Suprapubic skin (tissue), 3 donors: ENCODE measurements at regions not wholly inside any gene's neighbourhood (a gene's known extent, or its start where the extent isn't known, plus 50 kb on each side); places are given as distances from the start of the nearest gene placed in this dataset.

ENCODE experiments used
- CTCF ChIP-seq, 2 donors: fragments of 200-600 bp in 1 of 2; fragments of 450-650 bp in 1 of 2; sonication (generic) in 1 of 2; IDR thresholded peaks; one replicate each; pipeline ENCODE4 v1.5.1; 2016 to 2019; ENCODE audit warnings: antibody characterized with exemption in 2 of 2, mild to moderate bottlenecking in 1 of 2, moderate library complexity in 1 of 2
- EP300 ChIP-seq: sonication (generic); formaldehyde crosslinking; IDR thresholded peaks from one replicate; pipeline ENCODE4 v1.6.1; 2017; ENCODE audit warnings: antibody characterized with exemption
- POLR2A ChIP-seq, 2 donors: fragments of 450-650 bp; IDR thresholded peaks; one replicate each; pipeline ENCODE4 v1.6.1; 2017; ENCODE audit warnings: antibody characterized with exemption in 2 of 2, mild to moderate bottlenecking in 2 of 2, moderate library complexity in 2 of 2

- TF ChIP-seq POLR2A (IDR thresholded peaks at IDR 0.05) (no peak), EP300 (no peak), CTCF (IDR thresholded peaks at IDR 0.05) (no peak)
Measured at GRCh38 chr1:234884701-234885100, 243.9 kb downstream of the TOMM20 start.
